ENCODE measurements at regions not wholly inside any gene's neighbourhood (a gene's known extent, or its start where the extent isn't known, plus 50 kb on each side); places are given as distances from the start of the nearest gene placed in this dataset.
A peak's percentile ranks its signal among the peaks of the same experiment; 100 is the strongest.

DNA sequence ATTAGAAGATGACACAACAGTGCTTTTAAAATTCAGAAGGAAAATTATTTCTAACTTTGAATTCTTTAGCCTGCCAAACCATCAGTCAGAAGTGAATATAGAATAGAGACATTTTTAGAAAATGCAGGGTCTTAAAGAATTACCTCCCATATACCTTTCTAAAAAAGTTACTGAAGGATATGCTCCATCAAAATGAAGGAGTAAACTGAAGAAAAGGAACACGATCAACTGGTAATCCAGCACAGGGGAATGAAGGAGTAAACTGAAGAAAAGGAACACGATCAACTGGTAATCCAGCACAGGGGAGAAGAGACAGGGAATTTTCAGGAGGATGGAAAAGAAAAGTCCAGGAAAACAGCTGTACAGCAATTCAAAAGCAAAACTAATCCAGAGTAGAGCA is 75.4 kb upstream of the LDLRAD3 start:
- no peak for DNase-seq (ENCODE audit: low spot score)

DNA sequence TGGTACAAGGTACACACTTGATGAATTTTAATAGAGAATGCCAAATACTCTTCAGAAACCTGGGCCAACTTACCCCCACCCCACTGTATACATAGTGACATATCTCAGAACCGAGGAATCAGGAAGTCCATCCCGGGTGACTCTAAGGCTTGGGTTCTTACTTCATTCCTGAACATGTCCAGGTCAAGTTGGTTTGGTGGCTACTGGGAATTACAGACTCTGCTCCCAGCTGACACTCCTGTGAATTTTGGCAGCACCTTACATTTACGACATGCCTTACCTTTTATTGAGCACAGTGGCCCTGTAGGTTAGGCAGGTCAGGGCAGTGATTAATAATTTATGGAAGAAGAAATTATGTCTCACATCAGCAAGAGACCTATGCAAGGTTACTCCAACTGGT is 70.1 kb upstream of the LDLRAD3 start:
- DNase-seq (ENCODE audit: low spot score) = no peak

DNA sequence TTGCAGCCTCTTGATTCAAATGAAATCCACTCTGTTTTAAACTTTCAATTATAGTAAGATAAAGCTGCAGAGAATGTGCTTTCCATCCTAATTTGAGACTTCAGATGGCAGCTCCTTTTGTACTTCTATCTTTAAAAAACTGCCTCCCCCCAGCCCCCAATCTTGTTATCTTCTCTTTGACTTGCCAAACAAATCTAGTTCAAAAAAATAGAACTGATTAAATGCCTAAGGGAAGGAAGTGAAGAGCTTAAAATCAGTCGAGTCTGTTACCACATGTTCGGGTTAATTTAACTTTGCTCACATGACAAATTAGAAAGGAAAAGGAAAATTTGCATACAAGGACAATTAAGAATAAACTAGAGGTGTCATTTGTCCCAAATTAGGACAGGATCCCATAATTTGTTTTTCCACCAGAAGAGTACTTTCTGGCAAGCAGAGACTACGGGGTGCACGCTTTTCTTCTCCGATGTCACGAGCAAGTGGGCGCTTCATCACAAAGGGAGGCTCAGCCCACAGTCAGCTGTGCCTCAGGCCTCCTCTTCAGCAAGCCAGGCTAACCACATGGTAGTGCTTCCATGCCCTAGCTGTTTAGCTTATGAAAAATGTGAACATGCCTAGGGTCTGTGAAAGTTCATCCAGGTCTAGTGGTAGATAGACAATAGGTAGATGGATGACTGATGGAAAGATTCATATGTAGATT is 69.0 kb upstream of the LDLRAD3 start:
- peak; percentile 20 for DNase-seq (ENCODE audit: low spot score)

DNA sequence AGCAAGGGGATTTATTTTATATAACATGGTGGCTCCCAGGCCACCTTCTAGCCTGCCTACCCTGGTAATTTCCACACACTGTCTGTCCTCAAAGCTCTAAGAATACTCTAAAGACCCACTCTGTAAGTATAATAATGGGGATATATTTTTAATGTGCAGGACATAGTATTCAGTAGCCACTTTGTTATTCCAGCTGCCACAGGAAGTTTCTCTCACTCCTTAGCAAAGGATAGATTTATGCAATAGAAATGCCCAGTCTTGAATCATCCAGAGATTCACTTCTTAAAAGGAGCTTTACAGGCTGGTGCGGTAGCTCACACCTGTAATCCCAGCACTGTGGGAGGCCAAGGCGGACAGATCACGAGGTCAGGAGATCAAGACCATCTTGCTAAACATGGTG is 68.4 kb upstream of the LDLRAD3 start:
- no peak for DNase-seq (ENCODE audit: low spot score)

DNA sequence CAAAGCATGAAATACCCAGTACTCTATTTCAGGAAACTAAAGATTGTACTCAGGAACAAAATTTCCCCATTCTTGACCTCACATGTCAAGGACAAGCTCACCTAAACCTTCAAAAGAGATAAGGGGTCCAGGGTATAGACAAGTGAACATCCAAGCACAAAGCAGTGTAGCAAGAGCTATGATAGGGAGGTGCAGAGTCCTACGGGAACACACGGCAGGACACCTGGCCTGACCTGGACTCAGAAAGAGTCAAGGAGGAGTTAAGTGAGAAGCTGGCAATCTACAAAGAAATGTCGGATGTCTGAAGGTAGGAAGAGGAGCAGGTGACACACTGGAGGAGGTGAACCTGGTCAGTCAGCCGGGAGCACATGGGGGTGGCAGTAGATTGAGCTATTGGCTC is 67.1 kb upstream of the LDLRAD3 start:
- no peak for DNase-seq (ENCODE audit: low spot score)

DNA sequence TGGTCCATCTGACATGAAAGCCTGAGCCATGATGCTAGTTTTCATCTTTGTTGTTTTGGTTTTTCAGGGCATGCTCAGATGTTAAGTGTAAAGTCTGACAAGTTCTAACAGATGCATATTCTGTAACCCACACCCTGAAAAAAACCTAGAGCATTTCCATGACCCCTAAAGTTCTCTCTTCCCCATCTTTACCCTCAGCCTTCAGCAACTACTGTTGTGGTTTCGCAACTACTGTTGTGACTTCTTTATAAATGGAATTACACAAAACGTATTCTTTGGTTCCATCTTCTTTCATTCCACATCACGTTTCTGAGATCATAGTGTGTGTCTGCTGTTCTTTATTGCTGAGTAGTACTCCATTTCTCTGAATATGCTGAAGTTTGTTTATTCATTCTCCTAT is 65.1 kb upstream of the LDLRAD3 start:
- no peak for DNase-seq (ENCODE audit: low spot score)

DNA sequence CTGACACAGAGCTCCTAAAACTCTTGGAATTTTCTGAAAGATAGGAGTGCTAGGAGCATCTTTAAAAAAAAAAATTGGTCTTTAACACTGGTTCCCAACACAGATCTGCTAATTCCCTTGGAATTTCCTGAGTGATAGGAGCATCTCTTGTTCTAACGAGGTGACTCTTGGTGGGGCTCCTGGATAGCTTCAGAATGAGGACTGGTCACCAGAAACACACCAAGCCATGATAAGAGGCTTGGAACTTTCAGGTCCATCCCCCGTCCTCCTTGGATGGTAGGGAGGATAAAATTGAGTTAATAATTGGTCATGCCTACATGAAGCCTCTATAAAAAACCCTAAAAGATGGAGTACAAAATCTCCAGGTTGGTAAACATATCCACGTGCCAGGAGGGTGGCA is 64.5 kb upstream of the LDLRAD3 start:
- no peak for DNase-seq (ENCODE audit: low spot score)

GRCh38 chr11:35886759-35887158 is 57.1 kb upstream of the LDLRAD3 start:
- no peak for DNase-seq (ENCODE audit: low spot score)

DNA sequence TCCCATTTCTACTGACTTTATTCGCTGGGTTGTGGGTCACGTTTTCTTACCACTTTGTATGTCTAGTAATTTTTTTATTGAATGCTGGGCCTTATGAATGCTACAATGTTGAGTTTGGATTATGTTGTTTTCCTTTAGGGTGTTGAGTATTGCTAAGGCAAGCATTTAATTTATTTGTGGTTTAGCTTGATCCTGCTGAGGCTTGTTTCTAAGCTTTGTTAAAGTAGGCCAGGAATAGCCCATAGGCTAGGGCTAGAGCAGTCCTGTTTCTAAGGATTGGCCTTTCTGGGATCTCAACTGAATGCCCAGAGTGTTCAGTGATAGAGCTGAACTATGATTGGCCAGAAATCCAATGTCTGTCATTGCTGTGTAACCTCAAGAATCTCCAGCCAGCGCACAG is 56.1 kb upstream of the LDLRAD3 start:
- no peak for DNase-seq (ENCODE audit: low spot score)

DNA sequence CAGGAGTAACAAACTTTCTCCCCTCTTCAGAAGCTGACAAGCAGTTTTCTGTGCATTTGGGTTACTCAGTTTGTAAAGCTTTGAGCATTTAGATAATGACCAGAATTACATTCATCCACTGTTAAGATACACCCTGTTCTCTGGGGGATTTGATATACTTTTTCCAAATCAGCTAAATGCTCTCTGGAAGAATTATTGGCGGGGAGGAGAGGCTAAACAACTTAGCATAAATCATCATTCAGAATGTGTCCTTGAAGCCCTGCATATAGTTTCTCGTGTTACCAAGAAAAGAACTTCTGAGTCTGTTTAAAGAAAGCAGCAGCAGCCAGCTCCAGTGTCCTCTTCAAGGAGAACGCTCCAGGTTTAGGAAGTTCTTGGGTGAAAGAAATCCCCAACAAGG is 54.9 kb upstream of the LDLRAD3 start:
- no peak for DNase-seq (ENCODE audit: low spot score)

DNA sequence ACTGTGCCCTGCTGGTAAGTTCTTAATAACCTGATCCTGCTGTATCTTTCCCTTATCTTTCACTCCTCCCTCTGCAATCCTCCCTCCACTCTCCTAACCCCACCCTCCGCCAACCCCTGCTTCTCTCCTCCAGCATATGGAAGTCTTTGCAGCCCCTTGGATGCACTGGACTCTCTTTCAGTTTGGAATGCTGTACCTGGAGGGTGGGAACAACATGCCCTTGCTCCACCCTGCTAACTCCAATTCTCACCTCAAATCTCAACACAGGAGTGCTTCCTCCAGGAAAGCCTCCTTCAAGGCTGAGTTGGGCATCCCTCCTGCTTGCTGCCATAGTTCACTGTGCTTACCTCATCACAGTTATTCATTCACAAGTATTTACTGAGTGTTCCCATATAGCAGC is 52.8 kb upstream of the LDLRAD3 start:
- no peak for DNase-seq (ENCODE audit: low spot score)

DNA sequence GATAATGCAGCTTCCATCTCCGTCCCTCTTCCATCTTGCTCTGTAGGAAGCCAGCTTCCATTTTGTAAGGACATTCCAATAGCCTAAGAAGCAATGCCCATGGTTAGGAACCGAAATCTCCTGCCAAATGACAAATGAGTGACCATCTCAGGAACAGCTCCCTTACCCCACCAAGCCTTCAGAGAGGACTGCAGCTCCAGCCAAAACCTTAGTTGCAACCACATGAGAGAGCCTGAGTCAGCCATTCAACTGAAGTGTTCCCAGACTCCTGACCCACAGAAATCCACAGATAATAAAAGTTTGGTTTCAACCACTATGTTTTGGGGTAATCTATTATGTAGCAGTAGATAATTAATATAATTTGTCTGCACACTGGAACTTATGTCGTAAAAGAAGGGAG is 51.7 kb upstream of the LDLRAD3 start:
- DNase-seq (ENCODE audit: low spot score) = no peak

- no peak for DNase-seq (ENCODE audit: low spot score)
Measured at GRCh38 chr11:35893796-35894475, 49.9 kb upstream of the LDLRAD3 start.

Measured in Ammon's horn (tissue), 1 donor.